NCI-H774 (cell line): ENCODE measurements at regions not wholly inside any gene's neighbourhood (a gene's known extent, or its start where the extent isn't known, plus 50 kb on each side); places are given as distances from the start of the nearest gene placed in this dataset.

ENCODE experiments used
- DNase-seq: peaks from one replicate; lab custom pipeline; 2025; lab: John Stamatoyannopoulos, UW

- no peak for DNase-seq
Observed at GRCh38 chr21:21722731-21723130, 724.5 kb downstream of the NCAM2 start.

DNA sequence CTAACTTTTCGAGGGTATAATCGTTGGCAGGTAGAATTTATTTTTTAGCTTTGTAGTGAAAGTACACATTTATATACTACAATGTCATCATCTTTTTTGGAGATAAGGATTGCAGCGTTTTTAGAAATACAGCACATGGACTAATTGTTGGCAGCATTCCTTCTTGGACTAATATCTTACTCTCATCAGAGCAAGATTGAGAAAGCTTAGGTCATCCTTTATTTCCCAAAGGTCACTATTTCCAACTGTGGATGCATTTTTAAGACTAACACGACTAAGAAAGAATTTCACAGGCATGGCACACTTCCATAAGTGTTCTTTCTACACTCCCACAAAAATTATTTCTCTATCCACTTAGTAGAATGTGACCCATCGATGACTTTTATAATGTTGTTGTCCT is 732.3 kb downstream of the NCAM2 start:
- DNase-seq, result no peak

GRCh38 chr21:21731626-21732025 is 733.4 kb downstream of the NCAM2 start:
- no peak for DNase-seq

GRCh38 chr21:21734088-21734487 is 735.9 kb downstream of the NCAM2 start:
- no peak for DNase-seq

DNA sequence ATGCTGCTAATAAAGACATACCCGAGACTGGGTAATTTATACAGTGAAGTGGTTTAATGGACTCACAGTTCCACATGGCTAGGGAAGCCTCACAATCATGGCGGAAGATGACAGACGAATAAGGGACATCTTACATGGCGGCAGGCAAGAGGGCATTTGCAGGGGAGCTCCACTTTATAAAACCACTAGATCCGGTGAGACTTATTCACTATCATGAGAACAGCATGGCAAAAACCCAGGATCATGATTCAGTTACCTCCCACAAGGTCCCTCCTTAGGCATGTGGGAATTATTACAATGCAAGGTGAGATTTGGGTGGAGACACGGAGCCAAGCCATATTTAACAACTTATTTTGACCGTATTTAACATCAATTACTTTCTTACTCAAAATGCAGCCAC is 739.0 kb downstream of the NCAM2 start:
- no peak for DNase-seq

DNA sequence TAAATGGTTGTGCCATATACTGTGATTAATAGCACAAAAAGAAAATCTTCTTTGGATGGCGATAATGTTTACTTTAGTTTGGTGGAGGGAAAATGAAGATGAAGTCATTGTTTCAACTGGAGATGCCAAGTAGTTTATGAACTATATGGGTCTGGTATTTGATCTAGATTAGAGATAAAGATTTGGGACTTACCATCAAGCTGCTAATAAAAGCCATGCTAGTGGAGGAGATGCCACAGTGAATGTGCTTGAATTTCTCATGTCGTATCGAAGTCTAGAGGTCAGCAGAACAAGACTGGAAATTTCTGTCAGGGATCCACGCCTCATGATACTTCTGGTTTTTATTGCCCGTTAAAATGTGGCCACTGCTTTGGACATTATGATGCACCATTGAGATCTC is 742.0 kb downstream of the NCAM2 start:
- DNase-seq, result no peak

- no peak for DNase-seq
Observed at GRCh38 chr21:21750124-21750825, 752.1 kb downstream of the NCAM2 start.

- DNase-seq, result no peak
Observed at GRCh38 chr21:21751286-21751685, 753.1 kb downstream of the NCAM2 start.

DNA sequence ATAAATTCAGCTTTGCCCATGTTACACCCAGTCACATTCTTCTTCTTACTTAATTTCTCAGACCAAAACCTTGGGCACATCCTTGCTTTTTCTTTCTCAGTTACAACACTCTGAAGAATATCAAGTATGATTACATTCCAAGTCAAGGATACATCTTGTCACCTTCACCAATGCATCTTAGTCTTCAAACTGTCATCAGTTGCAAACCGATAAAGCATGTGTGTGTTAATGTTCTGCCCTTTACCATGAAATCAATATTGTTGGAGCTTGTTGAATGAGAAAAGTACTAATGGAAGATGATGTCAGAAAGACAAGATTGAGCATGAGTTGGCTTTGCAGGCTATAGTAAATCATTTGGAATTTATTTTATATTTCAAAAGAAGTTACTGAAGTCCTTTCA is 764.6 kb downstream of the NCAM2 start:
- DNase-seq, result no peak

- no peak for DNase-seq
Observed at GRCh38 chr21:21764281-21764680, 766.1 kb downstream of the NCAM2 start.

DNA sequence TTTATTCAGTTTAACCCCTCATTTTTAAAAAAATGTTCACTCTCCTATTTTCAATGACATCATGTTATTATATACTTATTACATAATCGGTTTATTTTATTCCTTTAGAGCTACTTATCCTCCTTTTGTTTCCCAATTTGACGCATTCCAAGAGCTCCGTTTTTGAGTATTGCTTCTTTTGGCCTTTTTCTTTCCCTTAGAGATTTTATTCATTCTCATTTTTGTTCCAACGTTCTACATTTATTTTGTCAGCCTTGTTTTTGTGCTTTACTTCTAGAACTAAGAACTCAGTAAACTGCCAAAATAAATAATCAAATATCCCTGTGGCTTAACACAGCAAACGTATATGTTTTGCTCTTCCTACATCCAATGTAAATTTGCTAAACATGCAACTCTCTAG is 769.1 kb downstream of the NCAM2 start:
- no peak for DNase-seq

- DNase-seq, result no peak
Observed at GRCh38 chr21:21788591-21788990, 790.4 kb downstream of the NCAM2 start.

- DNase-seq, result no peak
Observed at GRCh38 chr21:21801921-21802320, 803.7 kb downstream of the NCAM2 start.

GRCh38 chr21:21806711-21807597 is 808.7 kb downstream of the NCAM2 start:
- no peak for DNase-seq

- peak; percentile 13 for DNase-seq
Observed at GRCh38 chr21:21807598-21807903, 809.3 kb downstream of the NCAM2 start.

- DNase-seq, result no peak
Observed at GRCh38 chr21:21813289-21813688, 815.1 kb downstream of the NCAM2 start.

DNA sequence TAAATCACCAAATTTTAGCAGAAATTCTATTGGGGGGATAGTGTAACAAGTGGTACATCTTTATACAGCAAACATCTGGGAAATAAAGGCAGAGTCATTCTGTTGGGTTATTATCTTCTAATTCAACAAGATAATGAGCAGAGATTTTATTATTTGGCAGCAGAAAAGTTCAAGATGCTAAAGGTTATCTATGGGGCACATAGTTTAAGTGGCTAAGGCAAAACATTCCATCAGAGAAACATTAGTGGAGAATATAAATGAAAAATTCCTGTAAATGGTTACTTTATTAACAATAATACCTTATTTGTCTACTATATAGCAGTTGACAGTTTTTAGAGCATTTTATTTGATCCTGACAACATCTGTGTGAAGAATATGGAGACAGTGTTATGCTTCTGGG is 815.7 kb downstream of the NCAM2 start:
- DNase-seq, result no peak

DNA sequence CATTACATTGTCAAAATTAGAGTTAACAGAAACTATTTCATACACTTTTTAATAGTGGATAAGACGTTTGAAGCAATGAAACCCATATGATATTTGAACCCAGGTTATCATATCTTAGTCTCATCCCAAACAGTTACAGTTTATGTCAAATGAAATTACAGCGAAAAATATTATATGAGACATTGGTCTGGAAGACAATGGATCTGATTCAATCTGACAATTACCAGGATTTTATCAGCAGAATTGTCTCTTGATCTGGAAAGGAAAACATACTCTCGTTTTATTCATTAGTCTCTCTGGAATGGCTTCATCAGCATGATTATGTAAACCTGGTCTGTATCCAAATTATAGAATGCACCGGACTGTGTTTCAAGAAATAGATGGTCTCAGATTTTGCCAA is 818.6 kb downstream of the NCAM2 start:
- no peak for DNase-seq

GRCh38 chr21:21818898-21819297 is 820.7 kb downstream of the NCAM2 start:
- DNase-seq, result no peak

- no peak for DNase-seq
Observed at GRCh38 chr21:21828130-21828529, 829.9 kb downstream of the NCAM2 start.

DNA sequence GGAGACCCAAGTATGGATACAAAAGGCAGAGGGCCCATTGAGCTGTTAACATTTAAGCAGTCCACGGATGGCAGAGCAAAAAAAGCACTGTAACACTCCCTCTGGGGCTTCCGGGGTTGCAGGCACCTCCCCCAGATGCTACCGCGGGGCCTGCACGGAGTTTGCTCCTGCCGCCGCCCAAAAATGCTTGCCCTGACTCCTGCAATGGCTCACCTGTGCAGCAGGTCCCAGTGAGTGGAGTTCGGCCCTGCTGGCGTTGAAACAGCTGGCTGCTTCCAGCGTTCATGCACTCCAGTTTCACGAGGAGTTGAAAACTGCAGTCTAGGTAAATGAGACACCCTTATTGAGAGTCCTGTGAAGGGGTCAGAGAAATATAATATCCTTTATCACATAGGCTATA is 832.8 kb downstream of the NCAM2 start:
- DNase-seq, result no peak

GRCh38 chr21:21845901-21846300 is 847.7 kb downstream of the NCAM2 start:
- no peak for DNase-seq

DNA sequence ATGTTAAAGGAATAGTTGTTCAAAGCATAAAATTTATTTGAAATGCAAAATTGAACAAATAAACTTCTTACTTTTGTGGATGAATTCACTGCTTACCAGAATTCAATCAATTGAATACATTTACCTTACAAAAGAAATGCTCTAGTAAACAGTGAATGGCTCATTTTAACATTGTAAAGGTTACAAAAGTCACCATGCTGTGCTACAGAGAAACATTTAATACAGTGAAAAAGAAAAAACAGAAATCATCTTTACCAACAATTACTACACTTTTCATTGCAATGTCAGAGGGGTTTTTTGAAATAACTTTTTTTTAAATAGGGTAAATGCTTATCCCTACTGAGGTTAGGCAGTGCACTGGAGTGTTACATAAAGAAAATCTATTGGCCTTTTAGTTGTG is 853.0 kb downstream of the NCAM2 start:
- DNase-seq, result no peak

DNA sequence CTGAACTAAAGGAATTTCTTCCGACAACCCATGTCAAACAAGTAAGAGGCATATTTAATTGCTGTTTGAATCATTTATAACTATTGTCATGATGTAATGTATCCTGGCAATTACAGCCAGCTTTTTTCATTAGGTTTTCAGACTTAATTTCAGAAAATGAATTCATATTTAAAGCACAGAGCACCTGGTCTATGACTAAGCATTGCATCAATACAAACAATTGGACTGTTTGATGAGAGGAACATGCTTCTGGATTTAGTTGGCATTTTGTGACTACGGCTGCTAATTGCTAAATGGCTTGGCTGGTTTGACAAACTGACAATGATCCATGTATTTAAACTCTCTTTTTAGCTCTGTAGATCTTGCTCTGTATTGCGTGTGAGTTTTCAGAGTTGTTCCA is 853.4 kb downstream of the NCAM2 start:
- no peak for DNase-seq
